ENCODE measurements at regions not wholly inside any gene's neighbourhood (a gene's known extent, or its start where the extent isn't known, plus 50 kb on each side); places are given as distances from the start of the nearest gene placed in this dataset.
A peak's percentile ranks its signal among the peaks of the same experiment; 100 is the strongest.
"Not testable (repeated sequence)": the region's sequence is repeated elsewhere in the genome, so short reads cannot be mapped to it uniquely, and the experiment has no call there.

- intact Hi-C loops (cut with DNase I), result no loop called here
- no peaks in the 10 kb centered on the region for H3K4me1 ChIP-seq
- no peaks in the 10 kb centered on the region for H3K9me3 ChIP-seq
- peak in 1 of 2 donors; percentile 49 for DNase-seq (ENCODE audit: extremely low spot score in 2 of 2)
- no peak overlapping the region for H3K27ac ChIP-seq
- H3K4me3 ChIP-seq, result no peak overlapping the region
- no peaks in the 10 kb centered on the region for H3K27me3 ChIP-seq
- H3K36me3 ChIP-seq, result no peaks in the 10 kb centered on the region
- TF ChIP-seq, protein P1, sequence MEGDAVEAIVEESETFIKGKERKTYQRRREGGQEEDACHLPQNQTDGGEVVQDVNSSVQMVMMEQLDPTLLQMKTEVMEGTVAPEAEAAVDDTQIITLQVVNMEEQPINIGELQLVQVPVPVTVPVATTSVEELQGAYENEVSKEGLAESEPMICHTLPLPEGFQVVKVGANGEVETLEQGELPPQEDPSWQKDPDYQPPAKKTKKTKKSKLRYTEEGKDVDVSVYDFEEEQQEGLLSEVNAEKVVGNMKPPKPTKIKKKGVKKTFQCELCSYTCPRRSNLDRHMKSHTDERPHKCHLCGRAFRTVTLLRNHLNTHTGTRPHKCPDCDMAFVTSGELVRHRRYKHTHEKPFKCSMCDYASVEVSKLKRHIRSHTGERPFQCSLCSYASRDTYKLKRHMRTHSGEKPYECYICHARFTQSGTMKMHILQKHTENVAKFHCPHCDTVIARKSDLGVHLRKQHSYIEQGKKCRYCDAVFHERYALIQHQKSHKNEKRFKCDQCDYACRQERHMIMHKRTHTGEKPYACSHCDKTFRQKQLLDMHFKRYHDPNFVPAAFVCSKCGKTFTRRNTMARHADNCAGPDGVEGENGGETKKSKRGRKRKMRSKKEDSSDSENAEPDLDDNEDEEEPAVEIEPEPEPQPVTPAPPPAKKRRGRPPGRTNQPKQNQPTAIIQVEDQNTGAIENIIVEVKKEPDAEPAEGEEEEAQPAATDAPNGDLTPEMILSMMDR (IDR thresholded peaks at IDR 0.05), result no peak
- TF ChIP-seq POLR2A (IDR thresholded peaks at IDR 0.05) (no peak), POLR2AphosphoS5 (IDR thresholded peaks at IDR 0.05; ENCODE audit: insufficient read depth in 1 of 2, low read depth in 1 of 2) (no peak)
These were observed 56.4 kb downstream of the FOXF2 start for GRCh38 chr6:1445650-1446330.

DNA sequence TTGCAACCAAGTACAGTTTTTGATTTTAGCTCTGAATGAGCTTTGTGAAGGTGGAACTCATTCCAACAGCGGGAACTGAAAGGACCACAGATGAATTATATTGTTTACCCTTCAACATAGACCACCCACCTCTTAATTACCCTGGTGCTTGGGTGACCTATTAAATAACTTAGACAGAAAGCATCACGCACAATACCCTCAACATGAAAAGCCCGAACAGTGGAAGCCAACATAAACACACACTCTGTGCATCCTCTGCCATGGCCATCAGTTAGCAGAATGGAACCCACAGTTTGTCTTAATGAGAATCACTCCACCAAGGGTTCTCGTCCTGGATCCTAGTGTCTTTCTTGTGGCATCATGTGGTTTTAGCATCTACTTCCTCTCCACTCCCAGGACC lies 60.5 kb downstream of the FOXF2 start:
- H3K27me3 ChIP-seq, result no peaks in the 10 kb centered on the region
- TF ChIP-seq POLR2AphosphoS5 (IDR thresholded peaks at IDR 0.05; ENCODE audit: insufficient read depth in 1 of 2, low read depth in 1 of 2) (no peak), POLR2A (IDR thresholded peaks at IDR 0.05) (no peak)
- TF ChIP-seq, protein P1 (IDR thresholded peaks at IDR 0.05), result no peak
- DNase-seq (ENCODE audit: extremely low spot score in 2 of 2), result no peak
- no peak overlapping the region for H3K4me3 ChIP-seq
- intact Hi-C loops (cut with DNase I), result no loop called here
- H3K27ac ChIP-seq, result no peak overlapping the region
- no peaks in the 10 kb centered on the region for H3K4me1 ChIP-seq
- H3K9me3 ChIP-seq, result no peaks in the 10 kb centered on the region
- no peaks in the 10 kb centered on the region for H3K36me3 ChIP-seq

DNA sequence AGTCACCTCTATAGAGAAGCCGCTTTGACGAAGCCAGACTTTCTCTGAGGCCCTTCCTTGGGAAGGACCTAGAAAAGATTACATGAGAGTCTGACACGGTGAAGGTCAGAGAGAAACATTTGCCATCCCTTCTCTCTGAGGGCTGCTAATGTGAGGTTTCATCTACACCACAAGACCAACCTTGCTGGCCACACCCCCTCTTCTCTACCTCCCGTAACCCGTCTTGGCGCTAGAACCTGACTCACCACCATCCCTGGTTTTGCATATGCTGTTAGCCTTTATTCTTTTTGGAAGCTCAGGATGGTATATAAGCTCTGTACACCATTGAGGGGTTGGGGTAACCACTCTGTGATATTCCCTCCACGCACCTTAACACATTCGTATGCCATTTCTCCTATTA lies 63.6 kb downstream of the FOXF2 start:
- TF ChIP-seq, protein P1 (IDR thresholded peaks at IDR 0.05), result no peak
- TF ChIP-seq POLR2AphosphoS5 (IDR thresholded peaks at IDR 0.05; ENCODE audit: insufficient read depth in 1 of 2, low read depth in 1 of 2) (no peak), POLR2A (IDR thresholded peaks at IDR 0.05) (no peak)
- no peaks in the 10 kb centered on the region for H3K36me3 ChIP-seq
- H3K4me1 ChIP-seq, result no peaks in the 10 kb centered on the region
- H3K4me3 ChIP-seq, result no peak overlapping the region
- no peaks in the 10 kb centered on the region for H3K27me3 ChIP-seq
- intact Hi-C loops (cut with DNase I), result no loop called here
- no peak overlapping the region for H3K27ac ChIP-seq
- DNase-seq (ENCODE audit: extremely low spot score in 2 of 2), result no peak
- no peaks in the 10 kb centered on the region for H3K9me3 ChIP-seq

DNA sequence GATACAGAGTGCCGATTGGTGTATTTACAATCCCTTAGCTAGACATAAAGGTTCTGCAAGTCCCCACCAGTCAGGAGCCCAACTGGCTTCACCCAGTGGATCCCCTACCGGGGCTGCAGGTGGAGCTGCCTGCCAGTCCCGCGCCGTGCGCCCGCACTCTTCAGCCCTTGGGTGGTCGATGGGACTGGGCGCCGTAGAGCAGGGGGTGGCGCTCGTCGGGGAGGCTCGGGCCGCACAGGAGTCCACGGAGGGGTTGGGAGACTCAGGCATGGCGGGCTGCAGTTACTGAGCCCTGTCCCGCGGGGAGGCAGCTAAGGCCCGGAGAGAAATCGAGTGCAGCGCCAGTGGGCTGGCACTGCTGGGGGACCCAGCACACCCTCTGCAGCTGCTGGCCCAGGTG lies 67.4 kb downstream of the FOXF2 start:
- H3K9me3 ChIP-seq; H3K27ac ChIP-seq; H3K4me3 ChIP-seq; H3K27me3 ChIP-seq; intact Hi-C loops (cut with DNase I); DNase-seq (ENCODE audit: extremely low spot score in 2 of 2); H3K36me3 ChIP-seq; H3K4me1 ChIP-seq: not testable (repeated sequence)

DNA sequence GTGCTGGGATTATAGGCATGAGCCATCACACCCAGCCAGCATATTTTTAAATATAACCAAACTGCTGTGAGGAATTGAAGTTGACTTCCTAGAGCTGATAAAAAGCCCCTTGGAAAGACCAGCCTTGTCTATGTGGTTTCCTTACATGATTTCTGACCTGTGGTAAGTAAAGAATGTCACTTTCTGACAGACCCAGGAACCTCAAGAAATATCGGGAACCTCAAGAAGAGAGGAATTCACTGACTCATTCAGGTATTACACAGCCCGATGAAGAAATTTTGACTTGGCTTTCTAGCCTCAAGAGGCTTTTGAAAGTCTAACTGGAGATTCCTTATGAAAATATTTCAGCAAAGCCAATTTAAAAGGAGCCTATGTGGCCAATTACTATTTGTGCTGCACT lies 71.8 kb downstream of the FOXF2 start:
- Histone ChIP-seq H3K36me3 (no peaks in the 10 kb centered on the region), H3K27ac (no peak overlapping the region), H3K4me3 (no peak overlapping the region), H3K4me1 (no peaks in the 10 kb centered on the region), H3K27me3 (no peaks in the 10 kb centered on the region), H3K9me3 (no peaks in the 10 kb centered on the region)
- intact Hi-C loops (cut with DNase I), result no loop called here
- no peak for DNase-seq (ENCODE audit: extremely low spot score in 2 of 2)
- TF ChIP-seq, protein P1 (IDR thresholded peaks at IDR 0.05), result no peak
- TF ChIP-seq POLR2A (IDR thresholded peaks at IDR 0.05), result no peak
- TF ChIP-seq POLR2AphosphoS5 (IDR thresholded peaks at IDR 0.05; ENCODE audit: insufficient read depth in 1 of 2, low read depth in 1 of 2), result no peak
